ENCODE measurements at regions not wholly inside any gene's neighbourhood (a gene's known extent, or its start where the extent isn't known, plus 50 kb on each side); places are given as distances from the start of the nearest gene placed in this dataset.

DNA sequence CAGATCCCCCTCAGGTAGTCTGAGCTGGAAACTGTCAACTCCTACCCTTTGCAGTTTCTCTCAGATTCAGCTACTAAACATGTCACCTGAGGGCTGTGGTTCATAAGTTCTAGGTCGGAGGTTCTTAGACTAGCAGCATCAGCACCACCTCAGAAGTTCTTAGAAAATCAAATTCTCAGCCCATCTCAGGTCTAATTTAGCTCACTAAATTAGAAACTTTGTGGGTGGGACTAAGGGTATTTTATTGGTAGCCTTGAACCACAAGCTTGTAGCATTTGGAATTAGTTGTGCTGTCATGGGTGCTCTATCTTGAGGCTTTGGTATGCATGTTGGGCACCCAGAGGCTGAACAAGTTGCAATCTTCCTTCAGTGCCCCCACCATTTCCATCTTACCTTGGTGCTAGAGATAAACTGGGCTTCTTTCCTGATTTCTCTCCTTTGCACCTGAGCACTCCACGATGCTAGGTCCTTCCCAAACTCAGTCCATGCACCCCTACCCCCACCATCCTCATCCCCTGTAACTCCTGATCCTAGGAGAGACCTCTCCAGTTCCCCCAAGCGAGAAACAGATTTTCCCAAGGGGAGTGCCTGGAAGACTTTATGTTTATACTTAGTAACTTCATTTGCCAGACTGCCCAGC lies 54.2 kb downstream of the S1PR1 start:
- no peak for DNase-seq (ENCODE audit: low read depth)

GRCh38 chr1:101291562-101292380 lies 55.0 kb downstream of the S1PR1 start:
- DNase-seq (ENCODE audit: low read depth), result no peak

- DNase-seq (ENCODE audit: low read depth), result no peak
Measured at GRCh38 chr1:101293461-101294051, 56.7 kb downstream of the S1PR1 start.

- no peak for DNase-seq (ENCODE audit: low read depth)
Measured at GRCh38 chr1:101295209-101295608, 58.4 kb downstream of the S1PR1 start.

DNA sequence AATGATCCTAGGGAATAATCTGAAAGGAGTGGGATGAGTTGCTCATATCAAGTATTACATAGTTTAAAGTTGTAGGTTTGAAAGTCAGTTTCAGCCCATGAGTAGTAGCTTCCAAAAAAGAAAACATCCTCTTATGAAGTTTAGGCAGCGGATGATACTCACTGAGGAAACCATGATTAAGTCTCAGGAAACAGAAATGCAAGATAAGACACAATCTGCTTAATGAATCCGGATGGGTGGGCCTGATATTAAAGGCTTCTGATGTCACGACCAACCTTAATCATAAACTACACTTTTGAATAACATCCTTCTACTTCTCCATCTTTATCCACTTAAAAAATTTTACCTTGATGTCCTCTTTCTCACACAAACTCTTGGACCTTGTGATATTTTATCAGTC lies 61.8 kb downstream of the S1PR1 start:
- DNase-seq (ENCODE audit: low read depth), result no peak

GRCh38 chr1:101299141-101299540 lies 62.3 kb downstream of the S1PR1 start:
- DNase-seq (ENCODE audit: low read depth), result no peak

DNA sequence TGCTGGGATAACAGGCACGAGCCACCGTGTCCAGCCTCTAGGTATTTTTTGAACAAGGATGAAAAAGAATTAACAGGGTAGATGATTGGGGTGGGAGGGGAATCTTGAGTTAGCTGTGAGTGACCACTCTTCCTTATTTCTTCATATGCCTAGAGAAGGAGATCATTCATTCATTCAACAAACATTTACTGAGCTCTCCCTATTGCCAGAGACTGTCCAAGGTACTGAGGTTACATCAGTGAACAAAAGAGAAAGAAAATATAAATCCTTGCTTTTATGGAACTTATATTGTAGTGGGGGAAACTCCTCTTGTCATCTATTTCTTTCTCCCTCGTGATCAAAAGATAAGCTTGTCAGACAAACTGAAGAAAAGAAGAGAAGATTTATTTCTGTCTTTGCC lies 62.9 kb downstream of the S1PR1 start:
- DNase-seq (ENCODE audit: low read depth), result no peak

- DNase-seq (ENCODE audit: low read depth), result no peak
Measured at GRCh38 chr1:101300916-101301315, 64.1 kb downstream of the S1PR1 start.

DNA sequence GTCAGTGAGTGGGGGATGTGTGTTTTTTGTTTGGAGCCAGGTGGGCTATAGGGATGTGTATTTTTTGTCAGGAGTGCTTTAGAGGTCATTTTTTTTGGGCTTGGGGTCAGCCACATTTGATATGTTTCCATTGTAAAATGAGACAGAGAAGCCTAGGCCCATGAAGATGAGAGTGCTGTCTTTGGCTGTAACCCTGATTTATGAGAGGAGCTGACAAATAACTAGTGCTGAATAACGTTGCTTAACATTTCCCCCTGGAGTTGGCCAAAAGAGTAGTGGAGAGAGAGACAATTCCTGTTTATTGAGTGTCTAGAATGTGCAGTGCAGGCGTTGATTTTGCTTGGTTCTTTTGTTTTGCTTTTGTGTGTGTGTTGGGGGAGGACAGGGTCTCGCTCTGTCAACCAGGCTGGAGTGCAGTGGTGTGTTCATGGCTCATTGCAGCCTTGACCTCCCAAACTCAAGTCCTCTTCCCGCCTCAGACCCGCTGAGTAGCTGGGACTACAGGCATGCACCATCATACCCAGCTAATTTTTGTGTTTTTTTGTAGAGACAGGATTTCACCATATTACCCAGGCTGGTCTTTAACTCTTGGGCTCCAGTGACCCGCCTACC lies 64.7 kb downstream of the S1PR1 start:
- DNase-seq (ENCODE audit: low read depth), result no peak

- DNase-seq (ENCODE audit: low read depth), result no peak
Measured at GRCh38 chr1:101302831-101303511, 66.2 kb downstream of the S1PR1 start.

- DNase-seq (ENCODE audit: low read depth), result no peak
Measured at GRCh38 chr1:101307985-101308689, 71.3 kb downstream of the S1PR1 start.

- no peak for DNase-seq (ENCODE audit: low read depth)
Measured at GRCh38 chr1:101308935-101309333, 72.1 kb downstream of the S1PR1 start.

DNA sequence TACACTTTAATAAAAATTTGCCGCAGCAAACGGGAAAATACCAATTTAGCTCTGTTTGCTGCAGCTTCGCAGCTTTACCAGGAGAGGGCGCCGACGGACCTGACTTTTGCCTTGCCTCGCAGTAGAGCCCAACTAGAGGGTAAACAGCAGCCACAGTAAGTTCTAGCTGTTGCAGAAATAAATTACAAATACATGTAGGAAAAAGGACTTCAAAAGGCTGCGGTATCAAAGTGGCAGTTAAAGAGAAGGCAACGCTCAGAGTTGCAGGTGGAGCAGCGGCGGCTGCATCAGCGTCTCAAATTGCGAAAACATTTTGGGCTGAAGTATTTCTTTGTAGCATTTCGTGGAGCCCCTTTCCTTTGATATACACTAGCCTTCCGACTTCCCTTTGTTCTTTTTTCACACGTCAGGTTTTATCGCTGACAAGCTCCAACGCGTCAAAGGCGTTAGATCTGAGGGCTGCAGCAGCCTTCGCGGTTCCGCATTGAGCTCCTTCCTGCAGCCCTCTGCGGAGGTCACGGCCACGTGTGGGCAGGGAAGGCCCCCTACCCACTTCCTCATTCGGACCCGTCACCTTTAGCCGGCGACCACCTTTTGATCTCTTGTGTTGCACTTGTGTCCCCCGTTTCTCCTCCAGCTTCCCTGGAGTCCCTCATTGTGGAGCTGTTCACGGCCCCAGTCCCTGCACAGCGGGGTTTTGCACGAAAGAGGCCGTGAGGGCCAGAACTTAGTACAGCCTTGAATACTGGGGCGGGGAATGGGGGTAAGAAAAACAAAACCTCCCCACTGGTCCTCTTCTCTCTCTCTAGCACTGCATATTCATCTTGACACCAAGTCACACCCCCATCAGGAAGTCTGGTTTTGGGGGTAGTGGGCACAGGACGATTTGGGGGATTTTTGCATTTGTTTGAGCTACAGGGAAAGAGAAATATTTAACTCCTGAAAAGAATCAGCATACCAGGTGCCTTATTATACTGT lies 72.8 kb downstream of the S1PR1 start:
- DNase-seq (ENCODE audit: low read depth), result peak; percentile 85

DNA sequence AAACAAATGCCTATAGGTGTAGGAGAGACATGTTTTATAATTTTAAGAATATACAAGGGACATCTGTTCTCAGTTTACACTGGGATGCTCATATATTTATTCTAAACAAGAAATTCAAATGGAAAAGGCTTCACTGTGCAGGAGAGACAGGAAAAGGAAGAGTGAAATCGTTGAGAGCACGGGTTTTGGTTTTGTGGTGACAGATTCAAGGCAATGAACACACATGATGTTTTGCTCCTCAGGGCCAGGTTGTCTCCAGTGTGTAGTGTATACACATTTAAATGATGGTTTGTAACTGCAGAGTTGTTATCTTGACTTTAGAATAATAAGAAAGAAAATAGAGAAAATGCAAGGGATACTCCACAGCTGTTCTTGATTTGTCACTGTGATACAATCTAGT lies 73.7 kb downstream of the S1PR1 start:
- no peak for DNase-seq (ENCODE audit: low read depth)

DNA sequence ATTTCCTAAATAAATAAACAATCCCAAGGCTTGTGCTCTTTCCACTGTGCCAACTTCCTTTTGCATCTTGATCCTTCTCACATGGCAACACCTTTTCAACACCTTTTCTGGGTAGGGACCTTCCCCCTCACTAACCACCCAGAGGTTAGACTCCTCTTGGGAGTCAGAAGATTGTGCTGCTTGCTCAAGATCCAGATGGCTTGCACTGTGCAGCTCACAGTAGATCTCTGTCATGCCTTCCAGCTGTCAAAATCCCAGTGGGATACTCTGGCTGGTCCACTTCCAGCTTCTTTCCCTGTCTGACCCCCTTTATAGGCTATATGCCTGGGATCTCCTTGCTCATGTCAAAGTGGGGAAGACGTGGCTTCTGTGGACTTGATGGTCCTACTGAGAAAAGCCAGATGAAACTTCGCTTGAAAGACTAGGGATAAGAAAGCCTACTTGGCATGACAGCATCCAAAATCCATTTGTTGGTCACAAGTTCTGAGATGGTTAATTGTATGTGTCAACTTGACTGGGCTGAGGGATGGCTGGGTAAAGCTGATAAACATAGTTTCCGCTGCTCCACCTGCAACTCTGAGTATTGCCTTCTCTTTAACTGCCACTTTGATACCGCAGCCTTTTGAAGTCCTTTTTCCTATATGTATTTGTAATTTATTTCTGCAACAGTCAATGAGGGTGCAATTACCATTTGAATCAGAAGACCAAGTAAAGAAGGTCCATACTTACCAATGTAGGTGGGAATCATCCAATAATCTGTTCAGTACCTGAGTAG lies 74.5 kb downstream of the S1PR1 start:
- no peak for DNase-seq (ENCODE audit: low read depth)

DNA sequence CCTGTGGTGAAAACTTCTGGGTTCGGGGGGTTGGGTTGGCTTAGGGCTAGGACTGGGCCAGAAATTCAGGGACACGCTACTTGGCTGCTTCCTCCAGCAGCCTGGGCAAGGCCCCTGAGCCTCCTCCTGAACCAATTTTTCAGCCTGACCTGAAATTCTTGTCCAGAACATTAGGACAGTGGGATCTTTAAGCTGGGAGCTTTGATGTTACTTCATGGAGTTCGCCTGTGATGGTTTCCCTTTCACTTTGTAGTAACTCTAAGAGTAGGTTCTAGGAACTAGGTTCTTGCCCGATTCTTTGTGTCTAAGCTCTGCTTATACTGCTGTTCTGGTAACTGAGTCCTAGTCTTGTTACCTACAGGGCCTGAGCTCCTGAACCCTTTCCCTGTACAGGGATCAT lies 75.3 kb downstream of the S1PR1 start:
- DNase-seq (ENCODE audit: low read depth), result no peak

DNA sequence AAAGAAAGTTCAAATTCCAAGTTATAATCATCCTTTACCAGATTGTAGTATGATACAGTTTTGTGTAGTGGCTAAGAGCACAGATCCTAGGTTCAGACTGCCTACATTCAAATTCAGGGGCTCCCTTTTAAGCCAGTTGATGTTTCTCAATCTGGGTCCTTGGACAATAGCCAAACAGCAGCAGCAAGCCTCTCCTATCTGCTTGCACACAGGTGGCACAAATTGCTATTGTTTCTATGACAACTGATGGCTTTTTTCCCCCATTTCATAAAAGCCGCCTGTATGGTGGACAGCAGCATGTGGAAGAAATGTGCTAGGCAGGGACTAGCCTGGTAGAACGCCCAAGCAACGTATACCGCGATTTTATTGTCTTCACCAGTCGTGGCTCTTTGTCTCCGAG lies 76.5 kb downstream of the S1PR1 start:
- DNase-seq (ENCODE audit: low read depth), result no peak

GRCh38 chr1:101314244-101314643 lies 77.4 kb downstream of the S1PR1 start:
- no peak for DNase-seq (ENCODE audit: low read depth)

GRCh38 chr1:101316256-101316655 lies 79.4 kb downstream of the S1PR1 start:
- no peak for DNase-seq (ENCODE audit: low read depth)

DNA sequence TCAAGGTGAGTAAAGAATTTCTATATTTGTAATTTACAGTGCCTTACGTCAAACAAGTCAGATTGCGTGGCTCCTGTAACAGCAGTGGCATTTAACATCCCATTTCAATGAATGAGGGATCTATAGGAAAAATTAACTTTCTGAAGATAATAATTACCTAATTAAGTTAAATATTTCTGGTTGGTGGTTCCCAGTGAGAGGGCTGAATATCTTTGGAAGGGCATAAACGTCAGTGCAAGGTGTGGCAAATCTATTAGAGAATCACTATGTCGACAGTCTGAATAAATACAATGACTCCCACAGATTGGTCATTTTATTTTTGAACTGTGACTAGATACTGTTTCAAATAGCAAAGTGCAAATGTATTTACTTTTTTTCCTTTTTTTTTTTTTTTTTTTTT lies 80.0 kb downstream of the S1PR1 start:
- DNase-seq (ENCODE audit: low read depth), result no peak
